GM20000 (cell line): ENCODE measurements at regions not wholly inside any gene's neighbourhood (a gene's known extent, or its start where the extent isn't known, plus 50 kb on each side); places are given as distances from the start of the nearest gene placed in this dataset.

Experiments
- DNase-seq: peaks from one replicate; pipeline ENCODE4 v3.0.0; 2012; ENCODE audit warnings: low spot score
- TF ChIP-seq, protein P1 (sequence below): IDR thresholded peaks from 2 replicates; pipeline ENCODE4 v1.5.1; 2012; ENCODE audit warnings: mild to moderate bottlenecking, control low read depth; ENCODE audit errors: extremely low read depth, missing control alignments

DNA sequence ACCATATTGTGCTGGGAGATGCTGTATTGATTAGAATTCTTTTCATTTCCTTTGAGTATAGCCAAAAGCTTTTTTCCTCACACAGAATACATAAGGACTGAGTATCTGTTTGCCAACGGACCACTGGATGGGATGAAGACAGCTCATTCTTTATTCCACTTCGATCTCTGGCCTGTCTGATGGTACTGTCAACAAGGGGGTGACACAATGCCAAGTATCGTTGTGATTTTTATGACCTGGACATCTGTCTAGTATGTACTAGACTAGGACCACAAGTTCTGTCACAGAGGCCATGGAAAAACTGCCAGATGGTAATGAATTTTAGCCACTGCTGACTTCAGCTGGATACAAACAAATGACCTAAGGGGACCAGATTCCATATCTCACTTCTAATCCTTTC, 502.7 kb downstream of the SOX5 start:
- TF ChIP-seq, protein P1, sequence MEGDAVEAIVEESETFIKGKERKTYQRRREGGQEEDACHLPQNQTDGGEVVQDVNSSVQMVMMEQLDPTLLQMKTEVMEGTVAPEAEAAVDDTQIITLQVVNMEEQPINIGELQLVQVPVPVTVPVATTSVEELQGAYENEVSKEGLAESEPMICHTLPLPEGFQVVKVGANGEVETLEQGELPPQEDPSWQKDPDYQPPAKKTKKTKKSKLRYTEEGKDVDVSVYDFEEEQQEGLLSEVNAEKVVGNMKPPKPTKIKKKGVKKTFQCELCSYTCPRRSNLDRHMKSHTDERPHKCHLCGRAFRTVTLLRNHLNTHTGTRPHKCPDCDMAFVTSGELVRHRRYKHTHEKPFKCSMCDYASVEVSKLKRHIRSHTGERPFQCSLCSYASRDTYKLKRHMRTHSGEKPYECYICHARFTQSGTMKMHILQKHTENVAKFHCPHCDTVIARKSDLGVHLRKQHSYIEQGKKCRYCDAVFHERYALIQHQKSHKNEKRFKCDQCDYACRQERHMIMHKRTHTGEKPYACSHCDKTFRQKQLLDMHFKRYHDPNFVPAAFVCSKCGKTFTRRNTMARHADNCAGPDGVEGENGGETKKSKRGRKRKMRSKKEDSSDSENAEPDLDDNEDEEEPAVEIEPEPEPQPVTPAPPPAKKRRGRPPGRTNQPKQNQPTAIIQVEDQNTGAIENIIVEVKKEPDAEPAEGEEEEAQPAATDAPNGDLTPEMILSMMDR, result no peak
- DNase-seq, result no peak

DNA sequence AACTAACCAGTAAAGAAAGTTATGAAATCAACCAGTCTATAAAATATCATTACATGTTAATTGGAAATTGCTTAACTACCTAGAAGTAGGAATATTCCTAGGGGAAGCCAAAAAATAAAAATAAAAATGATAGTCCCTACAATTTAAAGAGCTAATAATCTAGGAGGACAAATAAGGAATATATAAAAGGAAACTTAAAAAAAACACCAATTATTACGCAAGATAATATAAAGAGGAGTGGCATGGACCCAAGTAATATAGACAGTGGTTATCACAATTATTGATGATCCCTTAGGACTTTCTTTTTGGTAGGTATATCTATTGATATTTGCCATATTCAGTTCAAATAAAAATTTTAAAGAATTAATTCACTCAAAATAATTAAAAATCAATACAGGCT, 498.7 kb downstream of the SOX5 start:
- TF ChIP-seq, protein P1, result no peak
- DNase-seq, result no peak

DNA sequence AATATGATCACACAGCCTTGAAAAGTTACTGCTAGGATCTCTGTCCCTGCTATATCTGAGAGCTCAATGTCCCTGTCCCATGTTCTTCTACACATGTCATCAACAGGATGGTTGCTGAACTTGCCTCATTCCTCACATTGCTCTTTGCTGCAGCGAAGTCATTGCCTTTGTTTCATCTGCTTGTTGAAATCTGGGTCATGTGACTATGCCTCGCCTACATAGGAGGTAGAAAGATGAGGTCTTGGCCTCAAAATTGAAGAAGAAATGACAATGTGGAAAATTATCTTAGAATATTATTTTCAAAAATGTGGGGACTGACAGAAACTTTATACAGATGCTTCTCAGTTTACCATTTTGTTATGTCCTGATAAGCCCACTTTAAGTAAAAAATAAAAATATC, 494.2 kb downstream of the SOX5 start:
- TF ChIP-seq, protein P1, result no peak
- no peak for DNase-seq

DNA sequence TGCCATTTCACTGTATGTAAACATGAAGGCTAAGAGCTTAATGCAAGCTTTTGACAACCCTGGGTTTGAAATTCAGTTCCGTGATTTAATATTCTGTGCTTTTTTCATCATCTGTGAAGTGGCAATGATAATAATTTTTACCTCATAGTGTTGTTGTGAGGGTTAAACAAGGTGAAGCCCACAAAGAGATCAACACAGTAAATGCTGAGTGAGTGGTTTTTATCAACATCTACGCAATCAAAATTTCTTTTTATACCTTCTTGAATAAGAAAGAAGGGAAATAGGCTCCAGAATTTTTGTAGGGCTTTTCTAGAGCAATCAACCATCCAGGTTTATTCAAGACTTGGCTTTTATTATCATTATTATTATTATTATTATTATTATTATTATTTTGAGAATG, 490.8 kb downstream of the SOX5 start:
- TF ChIP-seq, protein P1, result no peak
- DNase-seq, result no peak

DNA sequence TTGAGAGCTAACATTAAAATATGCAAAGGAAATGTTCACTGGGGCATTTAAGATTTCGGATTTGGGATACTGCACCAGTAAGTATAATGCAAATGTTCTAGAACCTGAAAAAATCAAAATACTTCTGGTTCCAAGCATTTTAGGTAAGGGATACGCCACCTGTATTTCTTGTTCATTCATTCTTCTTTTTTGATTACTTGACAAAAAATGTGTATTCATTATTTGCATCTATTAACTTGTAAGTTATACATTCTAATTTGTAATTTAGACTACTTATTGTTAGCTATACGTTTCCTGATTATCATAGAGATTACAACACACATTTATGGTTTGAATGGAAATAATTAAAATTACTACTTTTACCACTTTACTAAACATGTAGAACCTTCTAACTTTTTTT, 486.9 kb downstream of the SOX5 start:
- TF ChIP-seq, protein P1, result no peak
- no peak for DNase-seq

DNA sequence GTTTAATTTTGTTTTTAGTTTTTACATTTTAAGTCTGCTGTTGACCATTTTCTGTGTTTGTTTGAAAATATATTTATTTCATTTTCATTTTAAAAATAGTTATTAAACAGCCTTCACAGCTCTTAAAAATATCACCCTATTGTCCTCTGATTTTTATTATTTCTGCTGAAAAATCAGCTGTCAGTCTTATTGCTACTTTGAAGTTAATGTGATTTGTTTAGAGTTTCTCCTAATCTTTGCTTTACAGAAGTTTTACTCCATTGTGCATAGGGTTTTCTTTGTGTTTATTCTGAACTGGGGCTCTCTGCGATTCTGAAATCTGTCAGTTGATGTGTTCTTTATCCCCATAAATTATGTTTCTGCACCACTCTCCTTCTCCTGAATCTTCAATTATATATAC, 486.3 kb downstream of the SOX5 start:
- no peak for DNase-seq
- TF ChIP-seq, protein P1, result no peak

DNA sequence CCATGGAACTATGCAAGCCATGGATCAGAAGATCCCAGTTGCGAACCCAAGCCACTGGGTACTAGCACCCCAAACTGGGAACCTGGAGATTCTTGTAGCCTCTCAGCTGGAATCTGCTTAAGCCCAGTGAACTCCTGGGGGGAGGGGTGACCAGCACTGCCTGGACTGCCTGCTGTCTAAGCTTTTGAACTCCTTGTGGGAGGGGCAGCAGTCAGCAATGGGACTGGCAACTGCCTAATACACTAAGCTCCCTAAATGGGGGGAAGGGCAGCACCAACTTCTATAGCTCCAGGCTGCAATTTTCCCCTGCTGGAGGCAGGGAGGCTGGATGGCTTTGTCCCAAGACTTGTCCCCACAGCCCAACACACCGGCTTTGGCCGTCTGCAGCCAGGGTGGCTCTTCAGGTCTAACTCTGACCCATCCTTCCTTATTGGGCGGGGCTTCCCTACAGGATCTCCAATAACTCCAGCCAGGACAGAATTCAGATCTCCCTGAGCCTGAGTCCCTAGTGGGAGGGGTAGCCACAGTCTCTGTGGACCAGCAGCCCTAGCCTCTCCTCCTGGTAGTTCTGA, 485.1 kb downstream of the SOX5 start:
- TF ChIP-seq, protein P1, result no peak
- no peak for DNase-seq
